GM23338 (cell line): ENCODE measurements at regions not wholly inside any gene's neighbourhood (a gene's known extent, or its start where the extent isn't known, plus 50 kb on each side); places are given as distances from the start of the nearest gene placed in this dataset.
A peak's percentile ranks its signal among the peaks of the same experiment; 100 is the strongest.

Experiments
- ATAC-seq: fragments of 200-7000 bp; cut with Tn5 transposase; 3 replicates; pipeline ENCODE4 v1.9.1; 2020
- DNase-seq: peaks from one replicate; pipeline ENCODE4 v3.0.0-alpha.2; 2015; ENCODE audit warnings: low spot score
- H2AFZ ChIP-seq: fragments of 200-600 bp; sonication (generic); 2 replicates; pipeline ENCODE4 v1.8.0; 2016; ENCODE audit warnings: antibody characterized with exemption, mild to moderate bottlenecking, moderate library complexity
- H3F3A ChIP-seq: fragments of 200-600 bp; sonication (generic); replicated peaks from 2 replicates; pipeline ENCODE4 v1.8.0; 2017; ENCODE audit warnings: antibody characterized with exemption, mixed run types, low read depth
- H3K27ac ChIP-seq: fragments of 200-600 bp; sonication (generic); 2 replicates; pipeline ENCODE4 v1.6.1; 2016; ENCODE audit warnings: low read depth
- H3K27me3 ChIP-seq: fragments of 200-600 bp; sonication (generic); 2 replicates; pipeline ENCODE4 v1.8.0; 2016; ENCODE audit warnings: mild to moderate bottlenecking, mixed run types, moderate library complexity; ENCODE audit not compliant: insufficient read depth
- H3K36me3 ChIP-seq: fragments of 200-600 bp; sonication (generic); 2 replicates; pipeline ENCODE4 v1.8.0; 2016; ENCODE audit warnings: mild to moderate bottlenecking; ENCODE audit not compliant: insufficient read depth
- H3K4me1 ChIP-seq: fragments of 200-600 bp; sonication (generic); 2 replicates; pipeline ENCODE4 v1.8.0; 2016; ENCODE audit warnings: mild to moderate bottlenecking, moderate library complexity; ENCODE audit not compliant: insufficient read depth
- H3K4me2 ChIP-seq: fragments of 200-600 bp; sonication (generic); 2 replicates; pipeline ENCODE4 v1.7.1; 2017; ENCODE audit warnings: mixed run types
- H3K4me3 ChIP-seq: fragments of 200-600 bp; sonication (generic); 2 replicates; pipeline ENCODE4 v1.6.1; 2016; ENCODE audit warnings: mixed run types
- H3K79me2 ChIP-seq: fragments of 200-600 bp; sonication (generic); replicated peaks from 2 replicates; pipeline ENCODE4 v1.8.0; 2017; ENCODE audit warnings: mild to moderate bottlenecking; ENCODE audit not compliant: insufficient read depth
- H3K9me2 ChIP-seq: fragments of 200-600 bp; sonication (generic); 2 replicates; pipeline ENCODE4 v1.8.0; 2017; ENCODE audit not compliant: insufficient read depth
- H4K20me1 ChIP-seq: fragments of 200-600 bp; sonication (generic); replicated peaks from 2 replicates; pipeline ENCODE4 v1.8.0; 2017; ENCODE audit warnings: mild to moderate bottlenecking; ENCODE audit not compliant: insufficient read depth
- H3K27ac Mint-ChIP-seq: 2 replicates; pipeline ENCODE4 v1.8.0; 2020; ENCODE audit warnings: inconsistent platforms, mild to moderate bottlenecking, moderate library complexity, mixed read lengths
- H3K27me3 Mint-ChIP-seq: 3 replicates; pipeline ENCODE4 v1.8.0; 2022; ENCODE audit warnings: low read depth, mild to moderate bottlenecking, moderate library complexity, mixed read lengths, inconsistent platforms; ENCODE audit not compliant: insufficient read depth, poor library complexity
- H3K36me3 Mint-ChIP-seq: 3 replicates; pipeline ENCODE4 v1.8.0; 2021; ENCODE audit warnings: low read depth, mild to moderate bottlenecking, inconsistent platforms, moderate library complexity, mixed read lengths
- H3K4me1 Mint-ChIP-seq: 3 replicates; pipeline ENCODE4 v1.8.0; 2020; ENCODE audit warnings: mild to moderate bottlenecking, inconsistent platforms, mixed read lengths
- H3K4me3 Mint-ChIP-seq: 3 replicates; pipeline ENCODE4 v1.8.0; 2021; ENCODE audit warnings: moderate library complexity, mild to moderate bottlenecking, inconsistent platforms, mixed read lengths
- H3K9me3 Mint-ChIP-seq: 3 replicates; pipeline ENCODE4 v1.8.0; 2020; ENCODE audit warnings: moderate library complexity, mild to moderate bottlenecking, inconsistent platforms, mixed read lengths
- CREB1 ChIP-seq: fragments of 250-450 bp; sonication (Bioruptor Pico); IDR thresholded peaks from 2 replicates; pipeline ENCODE4 v1.5.0; 2020; ENCODE audit warnings: low read depth, mild to moderate bottlenecking, moderate library complexity
- CTCF ChIP-seq, 2 experiments: fragments of 200-600 bp in 1 of 2; sonication (generic) in 1 of 2; conservative IDR thresholded peaks; 2 replicates each; pipeline versions ENCODE4 v1.5.1 to v1.6.1; 2016 to 2017; ENCODE audit warnings: antibody characterized with exemption in 2 of 2, low read depth in 2 of 2, mild to moderate bottlenecking in 2 of 2, moderate library complexity in 1 of 2
- ETS1 ChIP-seq: IDR thresholded peaks from 2 replicates; pipeline ENCODE4 v1.6.1; 2016; ENCODE audit warnings: antibody characterized with exemption
- EZH2 ChIP-seq: fragments of 200-600 bp; sonication (generic); IDR thresholded peaks from one replicate; pipeline ENCODE4 v1.8.0; 2017; ENCODE audit warnings: antibody characterized with exemption, mild to moderate bottlenecking, low read depth; ENCODE audit not compliant: unreplicated experiment
- EZH2phosphoT487 ChIP-seq: fragments of 200-600 bp; sonication (generic); IDR thresholded peaks from one replicate; pipeline ENCODE4 v1.8.1; 2018; ENCODE audit warnings: antibody characterized with exemption; ENCODE audit not compliant: unreplicated experiment
- JUNB ChIP-seq: IDR thresholded peaks from one replicate; pipeline ENCODE4 v1.6.1; 2016; ENCODE audit warnings: antibody characterized with exemption; ENCODE audit not compliant: unreplicated experiment
- NANOG ChIP-seq: IDR thresholded peaks from 2 replicates; pipeline ENCODE4 v1.6.1; 2016; ENCODE audit warnings: antibody characterized with exemption, borderline replicate concordance
- POLR2AphosphoS5 ChIP-seq: IDR thresholded peaks from 2 replicates; pipeline ENCODE4 v1.6.1; 2016; ENCODE audit warnings: antibody characterized with exemption, low read depth
- REST ChIP-seq: IDR thresholded peaks from one replicate; pipeline ENCODE4 v1.6.1; 2018; ENCODE audit warnings: antibody characterized with exemption; ENCODE audit not compliant: unreplicated experiment
- STAT1 ChIP-seq: IDR thresholded peaks from one replicate; pipeline ENCODE4 v1.6.1; 2016; ENCODE audit warnings: antibody characterized with exemption; ENCODE audit not compliant: unreplicated experiment
- ZNF114 ChIP-seq: fragments of 250-450 bp; sonication (Bioruptor Pico); IDR thresholded peaks from 2 replicates; pipeline ENCODE4 v1.5.0; 2020; ENCODE audit warnings: mild to moderate bottlenecking, moderate library complexity
- ZNF331 ChIP-seq: fragments of 250-450 bp; sonication (Bioruptor Pico); IDR thresholded peaks from 2 replicates; pipeline ENCODE4 v1.5.0; 2020; ENCODE audit warnings: low read depth, mild to moderate bottlenecking, moderate library complexity
- ZNF462 ChIP-seq: fragments of 250-450 bp; sonication (Bioruptor Pico); IDR thresholded peaks from 2 replicates; pipeline ENCODE4 v1.5.0; 2020; ENCODE audit warnings: mild to moderate bottlenecking, moderate library complexity

GRCh38 chr4:123127875-123128274 lies 205.5 kb upstream of the NUDT6 start:
- Histone ChIP-seq H4K20me1 (no peaks in the 10 kb centered on the region), H2AFZ (no peak overlapping the region), H3K4me2 (no peak overlapping the region), H3F3A (no peaks in the 10 kb centered on the region), H3K9me2 (no peaks in the 10 kb centered on the region), H3K4me3 (no peak overlapping the region), H3K79me2 (no peaks in the 10 kb centered on the region), H3K27me3 (no peaks in the 10 kb centered on the region), H3K4me1 (no peaks in the 10 kb centered on the region), H3K36me3 (no peaks in the 10 kb centered on the region), H3K27ac (no peak overlapping the region)
- Mint-ChIP-seq H3K4me3 (no peak overlapping the region), H3K27me3 (no peaks in the 10 kb centered on the region), H3K4me1 (peaks cover 3% of the 10 kb centered on the region; the same call in 2 of the 3 replicates), H3K27ac (peak overlapping the region; percentile 66; the same call in 1 of the 2 replicates), H3K9me3 (no peaks in the 10 kb centered on the region), H3K36me3 (peaks cover 7% of the 10 kb centered on the region; the same call in 2 of the 3 replicates)
- ATAC-seq: no peak
- TF ChIP-seq STAT1 (no peak), NANOG (no peak), CTCF (conservative IDR thresholded peaks at IDR 0.05; ENCODE audit: low read depth in 2 of 2) (no peak), ZNF114 (CRISPR knock-in tag) (no peak), ZNF462 (no peak), ZNF331 (no peak), EZH2phosphoT487 (no peak), REST (no peak), CREB1 (no peak), JUNB (no peak), POLR2AphosphoS5 (no peak), EZH2 (no peak), ETS1 (no peak)
- no peak for DNase-seq
